ENCODE measurements at regions not wholly inside any gene's neighbourhood (a gene's known extent, or its start where the extent isn't known, plus 50 kb on each side); places are given as distances from the start of the nearest gene placed in this dataset.
A peak's percentile ranks its signal among the peaks of the same experiment; 100 is the strongest.

- DNase-seq, result no peak
Measured at GRCh38 chr4:57446266-57446665, 336.1 kb upstream of the IGFBP7 start.

DNA sequence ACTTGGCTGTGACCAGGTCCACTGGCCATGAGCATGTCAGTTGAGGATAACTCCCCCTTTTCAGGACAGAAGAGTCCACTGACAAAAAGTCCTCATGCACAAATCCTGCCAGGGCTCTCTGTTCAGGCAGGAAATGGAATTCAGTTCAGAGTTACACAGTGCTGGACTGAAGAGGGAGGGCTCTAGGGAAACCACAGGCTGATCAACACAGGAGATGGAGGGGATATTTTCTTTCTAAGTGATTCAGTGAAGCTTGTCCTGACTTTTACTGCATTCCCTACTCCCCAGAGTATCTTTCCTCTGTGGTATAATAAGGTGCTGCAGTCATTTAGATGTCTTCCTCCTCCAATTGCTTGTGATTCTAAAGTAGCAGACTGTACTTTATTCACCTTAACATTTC, 335.5 kb upstream of the IGFBP7 start:
- no peak for DNase-seq

DNA sequence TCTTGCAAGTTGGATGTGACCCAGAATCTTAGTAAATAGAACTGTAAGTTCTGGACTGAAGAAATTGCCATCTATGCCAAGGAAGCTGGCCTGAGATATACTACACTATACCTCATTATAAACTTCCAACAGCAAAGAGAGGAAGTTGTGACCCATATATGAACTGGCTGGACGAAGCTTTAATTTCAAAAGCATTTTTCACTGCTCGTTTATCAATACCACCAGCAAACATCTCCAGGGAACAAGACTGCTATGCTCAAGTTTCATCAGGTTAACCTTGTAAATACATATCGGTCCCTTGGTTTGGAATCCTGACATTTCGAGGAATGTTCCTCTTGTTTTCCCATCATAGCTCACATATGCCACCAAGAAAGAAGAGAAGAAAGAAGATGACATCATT, 334.5 kb upstream of the IGFBP7 start:
- DNase-seq, result no peak

DNA sequence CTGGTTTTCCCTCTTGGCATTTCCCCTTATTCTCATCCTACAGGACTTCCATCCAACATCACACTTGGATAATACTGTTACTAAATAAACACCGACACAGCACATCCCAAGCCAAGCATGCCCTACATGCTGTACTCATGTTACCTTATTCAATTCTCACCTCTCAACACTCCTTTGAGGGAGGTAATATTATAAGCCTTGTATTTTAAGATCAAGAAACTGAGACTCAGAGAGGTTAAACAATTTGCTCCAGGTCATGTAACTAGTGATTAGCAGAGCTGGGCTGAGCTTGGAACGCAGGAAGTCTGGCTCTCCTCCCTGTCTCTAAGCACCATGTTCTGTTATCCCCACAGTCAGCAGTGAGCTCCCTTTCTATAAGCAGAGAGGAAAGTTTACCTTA, 333.6 kb upstream of the IGFBP7 start:
- DNase-seq, result no peak

DNA sequence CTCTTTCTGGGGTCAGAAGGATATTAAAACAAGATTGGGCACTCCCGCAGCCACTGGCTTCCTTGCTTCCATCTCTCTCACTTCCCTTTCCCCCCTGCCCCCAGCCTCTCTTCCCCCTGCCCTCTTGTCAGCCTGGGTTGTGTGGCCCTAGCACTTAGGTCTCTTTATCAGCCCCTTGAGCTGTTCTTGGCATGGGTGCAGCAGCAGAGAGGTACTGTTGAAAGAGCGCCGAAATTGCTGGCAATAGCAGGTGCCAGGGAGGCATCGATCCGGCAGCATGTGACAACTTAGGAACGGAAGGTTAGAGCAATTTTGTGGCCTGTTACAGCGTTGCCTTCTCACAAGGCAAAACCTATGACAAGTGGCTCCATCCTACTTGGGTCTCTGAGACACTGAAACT, 333.1 kb upstream of the IGFBP7 start:
- no peak for DNase-seq

GRCh38 chr4:57442831-57443291, 332.7 kb upstream of the IGFBP7 start:
- no peak for DNase-seq

DNA sequence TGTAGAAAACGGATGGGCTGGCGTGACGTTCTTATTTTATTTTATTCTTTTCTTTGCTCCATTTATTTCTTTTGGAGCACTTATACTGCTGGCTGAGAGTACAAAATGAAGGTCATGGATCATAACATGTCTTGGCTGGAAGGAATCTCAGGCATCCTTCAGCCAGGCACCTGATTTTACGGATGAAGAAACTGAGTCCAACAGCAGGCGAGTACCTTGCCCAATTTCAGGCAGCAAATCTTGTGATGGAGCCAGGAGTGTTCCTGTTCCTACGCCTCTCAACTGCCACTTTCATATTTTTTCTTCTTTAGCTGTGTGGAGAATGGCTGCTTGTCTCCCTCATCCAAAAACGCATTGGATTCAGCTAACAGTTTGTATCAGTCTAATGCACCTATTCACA, 332.1 kb upstream of the IGFBP7 start:
- no peak for DNase-seq

DNA sequence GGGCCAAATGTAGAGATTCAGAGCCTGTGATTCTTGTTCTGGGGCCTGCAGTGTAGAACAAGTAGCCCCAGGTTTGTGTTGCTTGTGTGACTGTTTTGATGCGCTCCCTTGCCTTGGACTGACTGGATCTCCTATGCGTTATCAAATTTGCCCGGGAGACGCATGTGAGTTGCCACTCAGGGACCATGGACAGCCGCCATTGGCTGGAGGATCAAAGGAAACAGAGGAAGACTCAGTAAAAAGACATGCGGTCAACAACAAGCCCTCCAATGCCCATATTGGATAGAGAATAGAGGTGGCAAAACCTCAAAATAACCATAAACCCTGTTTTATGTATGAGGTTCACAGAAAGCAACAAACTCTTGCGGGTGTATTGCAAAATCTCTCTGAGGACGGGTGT, 327.5 kb upstream of the IGFBP7 start:
- DNase-seq, result no peak

GRCh38 chr4:57435300-57435699, 325.1 kb upstream of the IGFBP7 start:
- no peak for DNase-seq

DNA sequence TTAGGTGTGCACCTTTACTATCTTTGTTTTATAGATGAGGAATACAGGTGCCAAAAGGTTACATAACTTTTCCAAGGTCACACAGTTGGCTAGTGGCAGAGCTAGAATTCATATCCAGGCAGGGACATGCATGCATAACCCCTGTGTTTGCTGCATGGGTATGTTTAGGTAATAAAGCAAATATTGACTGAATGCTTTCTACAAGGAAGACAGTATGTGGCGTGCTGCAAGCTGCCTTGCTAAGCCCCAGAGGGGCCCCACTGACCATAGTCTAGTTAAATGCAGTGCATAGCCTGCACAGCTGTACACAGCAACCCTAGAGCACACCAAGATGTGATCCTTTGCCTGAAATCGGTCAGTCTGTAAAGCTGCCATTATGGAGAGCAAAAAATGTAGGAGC, 320.5 kb upstream of the IGFBP7 start:
- no peak for DNase-seq

GRCh38 chr4:57426779-57427395, 316.7 kb upstream of the IGFBP7 start:
- DNase-seq, result peak; percentile 32

DNA sequence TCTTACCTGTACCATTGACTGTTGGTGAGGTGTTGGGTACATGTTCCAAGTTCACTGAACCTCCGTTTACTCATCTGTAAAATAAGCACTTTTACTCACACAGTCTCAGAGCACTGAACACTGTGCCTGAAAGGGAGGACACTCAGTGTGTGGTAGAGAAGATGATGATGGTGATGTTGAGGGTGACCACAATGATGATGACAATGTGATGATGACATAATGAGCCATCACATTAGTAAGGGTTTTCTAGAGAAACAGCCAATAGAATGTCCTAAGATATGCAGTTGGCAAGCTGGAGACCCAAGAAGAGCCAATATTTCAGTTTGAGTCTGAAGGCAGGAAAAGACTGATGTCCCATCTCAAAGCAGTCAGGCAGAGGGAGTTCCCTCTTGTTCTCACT, 315.4 kb upstream of the IGFBP7 start:
- DNase-seq, result no peak

DNA sequence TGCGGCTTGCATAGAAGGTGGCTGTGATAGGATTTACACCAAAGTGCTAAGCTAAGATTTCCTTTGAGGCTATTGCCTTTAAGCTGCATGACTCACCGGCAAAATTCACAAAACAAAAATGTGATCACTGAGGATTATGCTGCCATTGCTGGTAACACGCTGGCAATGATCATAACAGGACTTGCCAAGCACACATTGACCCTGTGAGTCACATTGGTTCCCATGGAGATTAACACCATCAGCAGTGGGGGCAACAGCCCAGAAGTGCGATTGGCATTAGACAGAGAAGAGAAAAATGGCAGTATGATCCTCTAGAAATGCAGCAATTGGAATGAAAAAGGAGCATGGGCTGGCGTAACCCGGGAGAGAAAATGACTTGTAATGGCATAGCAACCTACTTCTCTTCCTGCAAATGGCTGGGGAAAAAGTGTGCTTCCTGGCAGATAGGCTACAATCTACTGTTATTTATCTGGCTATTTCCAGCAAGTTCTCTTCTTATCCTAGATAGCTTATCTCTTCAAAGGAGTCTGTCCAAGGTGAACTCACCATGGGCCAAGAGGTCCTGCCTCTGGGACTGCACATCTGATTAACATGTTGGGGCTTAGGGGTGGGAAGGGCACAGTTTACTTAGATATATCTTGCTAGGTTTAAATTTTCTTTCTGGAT, 314.2 kb upstream of the IGFBP7 start:
- peak; percentile 17 for DNase-seq

GRCh38 chr4:57418133-57418532, 307.9 kb upstream of the IGFBP7 start:
- no peak for DNase-seq

GRCh38 chr4:57412259-57413054, 302.3 kb upstream of the IGFBP7 start:
- DNase-seq, result no peak

GRCh38 chr4:57410331-57411052, 300.3 kb upstream of the IGFBP7 start:
- no peak for DNase-seq

DNA sequence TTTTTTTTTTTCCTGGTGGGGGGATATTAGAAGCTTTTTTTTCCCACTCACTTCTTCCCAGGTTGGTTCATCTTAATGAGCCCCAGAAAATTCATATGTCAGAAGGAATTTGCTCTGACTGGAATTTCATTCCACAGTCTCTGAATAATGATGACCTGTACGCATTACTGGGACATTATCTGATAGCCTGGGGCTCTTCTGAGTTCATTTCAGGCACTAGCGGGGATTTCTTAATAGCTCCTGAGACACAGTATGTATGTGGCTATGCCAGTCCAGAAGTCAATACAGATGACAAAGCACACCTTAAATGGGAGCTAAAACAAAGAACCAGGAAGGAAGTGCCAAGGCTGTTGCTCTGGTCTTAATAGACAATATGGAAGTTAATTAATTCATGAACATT, 295.2 kb upstream of the IGFBP7 start:
- no peak for DNase-seq

- no peak for DNase-seq
Measured at GRCh38 chr4:57404483-57404882, 294.3 kb upstream of the IGFBP7 start.

DNA sequence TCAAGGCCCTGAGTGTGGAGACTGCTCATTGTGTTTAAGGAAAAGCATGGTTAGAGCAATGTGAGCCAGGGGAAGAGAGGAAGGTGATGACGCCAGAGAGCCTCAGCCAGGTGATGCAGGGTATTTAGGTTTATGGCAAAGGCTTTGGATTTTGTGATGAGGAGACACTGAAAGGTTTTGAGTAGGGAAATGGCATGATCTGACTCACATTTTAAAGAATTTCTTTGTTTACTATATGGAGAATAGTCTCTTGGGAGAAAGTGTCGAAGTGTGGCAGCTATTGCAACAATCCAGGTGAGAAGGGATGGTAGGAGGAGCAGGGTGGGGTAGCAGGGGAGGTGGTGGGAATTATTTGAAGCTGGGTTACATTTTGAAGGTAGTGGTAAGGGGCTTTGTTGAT, 293.4 kb upstream of the IGFBP7 start:
- DNase-seq, result no peak

GRCh38 chr4:57401586-57401985, 291.4 kb upstream of the IGFBP7 start:
- DNase-seq, result no peak

DNA sequence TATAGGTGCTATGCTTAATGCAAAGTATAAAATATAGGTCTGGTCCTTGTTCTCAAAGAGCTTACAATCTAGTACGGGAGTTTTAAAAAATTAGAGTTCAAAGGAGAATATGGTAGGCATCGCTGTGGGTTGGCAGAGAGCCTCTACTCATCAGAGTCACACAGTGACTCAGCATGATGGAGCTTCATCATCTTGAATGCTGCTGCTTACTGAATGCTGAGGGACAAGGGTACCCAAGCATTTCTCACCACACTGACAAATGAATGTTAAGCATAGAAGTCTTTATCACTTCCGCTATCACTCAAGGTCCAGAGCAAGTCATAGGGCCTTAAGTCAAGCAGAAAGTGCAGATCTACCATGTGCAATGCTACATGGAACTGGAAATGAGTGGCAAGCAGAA, 268.6 kb upstream of the IGFBP7 start:
- DNase-seq, result no peak

GRCh38 chr4:57374866-57375595, 264.8 kb upstream of the IGFBP7 start:
- no peak for DNase-seq

- no peak for DNase-seq
Measured at GRCh38 chr4:57373991-57374390, 263.8 kb upstream of the IGFBP7 start.

Data from HCEC 1CT (cell line).